B cell (primary cell): ENCODE measurements at regions not wholly inside any gene's neighbourhood (a gene's known extent, or its start where the extent isn't known, plus 50 kb on each side); places are given as distances from the start of the nearest gene placed in this dataset.

ENCODE experiments used
- ATAC-seq: fragments of 200-7000 bp; cut with Tn5 transposase; one replicate; pipeline ENCODE4 v1.10.0; 2021; ENCODE audit warnings: low read depth, mild to moderate bottlenecking, moderate number of reproducible peaks, moderate library complexity
- CTCF ChIA-PET: fragments of 350-600 bp; sonication (Branson Sonifier 250); formaldehyde crosslinking; loops from one replicate; lab custom pipeline; 2021; ENCODE audit warnings: antibody characterized with exemption, inconsistent platforms; lab: Charles Lee
- POLR2A ChIA-PET: fragments of 350-600 bp; sonication (Branson Sonifier 250); formaldehyde crosslinking; loops from one replicate; lab custom pipeline; 2021; ENCODE audit warnings: antibody characterized with exemption; lab: Charles Lee
- DNase-seq: peaks from one replicate; pipeline ENCODE4 v3.0.0; 2013
- H2AFZ ChIP-seq: 2 replicates; pipeline ENCODE4 v1.6.1; 2012; ENCODE audit warnings: mild to moderate bottlenecking, low read depth, low read length; ENCODE audit not compliant: insufficient read depth, poor library complexity, severe bottlenecking
- H3K27ac ChIP-seq, 2 donors: 1 replicate in 1 of 2; 2 replicates in 1 of 2; pipeline ENCODE4 v1.5.1; 2012 to 2013; ENCODE audit warnings: low read length in 2 of 2, mild to moderate bottlenecking in 2 of 2, moderate library complexity in 1 of 2
- H3K27me3 ChIP-seq, 4 experiments: fragments of 200-600 bp in 1 of 4; sonication (generic) in 1 of 4; replicated peaks in 1 of 4; 1 replicate in 2 of 4; 2 replicates in 2 of 4; pipeline versions ENCODE4 v1.6.1 to v1.7.0; 2013 to 2016; ENCODE audit warnings: low read length in 3 of 4, mild to moderate bottlenecking in 2 of 4, mixed read lengths in 1 of 4, moderate library complexity in 1 of 4; ENCODE audit not compliant: insufficient read depth in 4 of 4, control insufficient read depth in 3 of 4; ENCODE audit errors: control extremely low read depth in 1 of 4
- H3K36me3 ChIP-seq, 2 experiments: replicated peaks in 1 of 2; 1 replicate in 1 of 2; 2 replicates in 1 of 2; pipeline versions ENCODE4 v1.6.1 to v1.7.1; 2013; ENCODE audit warnings: low read length in 1 of 2; ENCODE audit not compliant: insufficient read depth in 2 of 2, control insufficient read depth in 1 of 2; ENCODE audit errors: control extremely low read depth in 1 of 2, extremely low read depth in 1 of 2
- H3K4me1 ChIP-seq, 2 donors: fragments of 200-600 bp in 1 of 2; sonication (generic) in 1 of 2; 1 replicate in 1 of 2; 2 replicates in 1 of 2; pipeline versions ENCODE4 v1.5.1 to v1.6.1; 2013 to 2017; ENCODE audit warnings: low read length in 2 of 2; ENCODE audit not compliant: control insufficient read depth in 2 of 2, insufficient read depth in 2 of 2
- H3K4me2 ChIP-seq: replicated peaks from 2 replicates; pipeline ENCODE3; 2012; ENCODE audit warnings: mild to moderate bottlenecking, low read depth, low read length; ENCODE audit not compliant: poor library complexity, severe bottlenecking
- H3K4me3 ChIP-seq, 5 experiments: fragments of 200-600 bp in 1 of 5; sonication (generic) in 1 of 5; 1 replicate in 3 of 5; 2 replicates in 2 of 5; pipeline versions ENCODE4 v1.5.1 to v1.7.0; 2011 to 2016; ENCODE audit warnings: low read length in 4 of 5, mild to moderate bottlenecking in 4 of 5, low read depth in 2 of 5, control low read depth in 1 of 5, moderate library complexity in 1 of 5; ENCODE audit not compliant: insufficient read depth in 1 of 5; ENCODE audit errors: control extremely low read depth in 1 of 5, extremely low read depth in 1 of 5
- H3K79me2 ChIP-seq: fragments of 200-600 bp; sonication (generic); one replicate; pipeline ENCODE4 v1.6.0; 2016; ENCODE audit warnings: low read length; ENCODE audit not compliant: control insufficient read depth, insufficient read depth
- H3K9ac ChIP-seq: fragments of 200-600 bp; sonication (generic); 2 replicates; pipeline ENCODE4 v1.6.1; 2017; ENCODE audit warnings: mild to moderate bottlenecking, low read length, moderate library complexity
- H3K9me3 ChIP-seq, 3 donors: one replicate each; pipeline versions ENCODE4 v1.6.1 to v1.7.1; 2013; ENCODE audit warnings: low read length in 2 of 3; ENCODE audit not compliant: control insufficient read depth in 2 of 3, insufficient read depth in 1 of 3; ENCODE audit errors: control extremely low read depth in 1 of 3
- H4K20me1 ChIP-seq: 2 replicates; pipeline ENCODE4 v1.6.0; 2012; ENCODE audit warnings: mild to moderate bottlenecking, low read length; ENCODE audit not compliant: insufficient read depth, control insufficient read depth, poor library complexity, severe bottlenecking
- H3K27ac Mint-ChIP-seq: one replicate; pipeline ENCODE4 v1.8.0; 2021; ENCODE audit warnings: mixed read lengths
- H3K27me3 Mint-ChIP-seq: one replicate; pipeline ENCODE4 v1.8.0; 2021; ENCODE audit warnings: mixed read lengths
- H3K4me1 Mint-ChIP-seq: one replicate; pipeline ENCODE4 v1.8.0; 2021; ENCODE audit warnings: mixed read lengths
- H3K4me3 Mint-ChIP-seq: one replicate; pipeline ENCODE4 v1.8.0; 2021; ENCODE audit warnings: mixed read lengths
- H3K9me3 Mint-ChIP-seq: one replicate; pipeline ENCODE4 v1.8.0; 2022; ENCODE audit warnings: mixed read lengths; ENCODE audit not compliant: insufficient read depth
- CTCF ChIP-seq: fragments of 200-600 bp; IDR thresholded peaks from one replicate; pipeline ENCODE4 v1.8.0; 2022; ENCODE audit warnings: antibody characterized with exemption, mild to moderate bottlenecking
- EZH2 ChIP-seq: IDR thresholded peaks from 2 replicates; pipeline ENCODE4 v1.6.1; 2012; ENCODE audit warnings: borderline replicate concordance, low read depth, mild to moderate bottlenecking, moderate library complexity, low read length; ENCODE audit not compliant: insufficient read depth, poor library complexity, severe bottlenecking
- intact Hi-C: fragments of 100-400 bp; cut with micrococcal nuclease; formaldehyde crosslinking; loops from one replicate; pipeline ENCODE4 v1.10.0; 2022

GRCh38 chr6:68339488-68340131, 295.5 kb upstream of the ADGRB3 start:
- no peaks in the 10 kb centered on the region for H3K36me3 ChIP-seq
- no peak for TF ChIP-seq CTCF
- TF ChIP-seq EZH2: no peak
- ATAC-seq: no peak
- H3K4me1 ChIP-seq: no peaks in the 10 kb centered on the region
- H3K79me2 ChIP-seq: no peaks in the 10 kb centered on the region
- POLR2A ChIA-PET: no interaction called here
- no peak overlapping the region for H3K9ac ChIP-seq
- no peaks in the 10 kb centered on the region for H4K20me1 ChIP-seq
- intact Hi-C loops: no loop called here
- H3K4me3 ChIP-seq: no peak overlapping the region
- no peaks in the 10 kb centered on the region for H3K27me3 ChIP-seq
- H3K9me3 ChIP-seq: no peaks in the 10 kb centered on the region
- DNase-seq: no peak
- H3K4me2 ChIP-seq: no peak overlapping the region
- no peak overlapping the region for H2AFZ ChIP-seq
- CTCF ChIA-PET: no interaction called here
- no peaks in the 10 kb centered on the region for H3K9me3 Mint-ChIP-seq
- H3K4me1 Mint-ChIP-seq: no peaks in the 10 kb centered on the region
- H3K27ac ChIP-seq: no peak overlapping the region
- H3K27ac Mint-ChIP-seq: no peak overlapping the region
- no peak overlapping the region for H3K4me3 Mint-ChIP-seq
- no peaks in the 10 kb centered on the region for H3K27me3 Mint-ChIP-seq

- H3K4me3 Mint-ChIP-seq: no peak overlapping the region
- TF ChIP-seq EZH2 (no peak), CTCF (no peak)
- POLR2A ChIA-PET: no interaction called here
- no peaks in the 10 kb centered on the region for H4K20me1 ChIP-seq
- DNase-seq (no peak), ATAC-seq (no peak)
- no peak overlapping the region for H3K4me3 ChIP-seq
- no peaks in the 10 kb centered on the region for H3K4me1 Mint-ChIP-seq
- no peak overlapping the region for H3K9ac ChIP-seq
- no peak overlapping the region for H3K27ac Mint-ChIP-seq
- no peaks in the 10 kb centered on the region for H3K9me3 ChIP-seq
- no peak overlapping the region for H2AFZ ChIP-seq
- CTCF ChIA-PET: no interaction called here
- no peak overlapping the region for H3K27ac ChIP-seq
- H3K79me2 ChIP-seq: no peaks in the 10 kb centered on the region
- H3K36me3 ChIP-seq: no peaks in the 10 kb centered on the region
- no peaks in the 10 kb centered on the region for H3K27me3 ChIP-seq
- no peaks in the 10 kb centered on the region for H3K27me3 Mint-ChIP-seq
- intact Hi-C loops: no loop called here
- no peak overlapping the region for H3K4me2 ChIP-seq
- no peaks in the 10 kb centered on the region for H3K9me3 Mint-ChIP-seq
- H3K4me1 ChIP-seq: no peaks in the 10 kb centered on the region
These were observed 301.6 kb upstream of the ADGRB3 start for GRCh38 chr6:68333442-68333841.
